ENCODE measurements at regions not wholly inside any gene's neighbourhood (a gene's known extent, or its start where the extent isn't known, plus 50 kb on each side); places are given as distances from the start of the nearest gene placed in this dataset.

- no peak for TF ChIP-seq POLR2AphosphoS5 (IDR thresholded peaks at IDR 0.05; ENCODE audit: borderline replicate concordance, low read depth, low read length)
- no peak for TF ChIP-seq EZH2 (IDR thresholded peaks at IDR 0.05)
- TF ChIP-seq FOXP2 (optimal IDR thresholded peaks at IDR 0.05; ENCODE audit: control extremely low read depth, extremely low read length, insufficient read depth), result no peak
- no peak overlapping the region for H3K27ac ChIP-seq
- H3K36me3 ChIP-seq (ENCODE audit: insufficient read depth, low read length), result no peaks in the 10 kb centered on the region
- H3K4me3 ChIP-seq, result no peak overlapping the region
- no peak overlapping the region for H3K9ac ChIP-seq (ENCODE audit: insufficient read length)
- peaks cover 9% of the 10 kb centered on the region; the same call in 1 of the 2 replicates for H3K9me3 ChIP-seq (ENCODE audit: low read depth, low read length)
- no peak for DNase-seq (ENCODE audit: low read depth, low spot score)
These were observed 349.6 kb upstream of the PCDH20 start for GRCh38 chr13:61765181-61765742.

GRCh38 chr13:61761690-61762089 lies 346.0 kb upstream of the PCDH20 start:
- H3K4me3 ChIP-seq, result no peak overlapping the region
- peaks cover 5% of the 10 kb centered on the region; the same call in 1 of the 2 replicates for H3K9me3 ChIP-seq (ENCODE audit: low read depth, low read length)
- DNase-seq (ENCODE audit: low read depth, low spot score), result no peak
- H3K9ac ChIP-seq (ENCODE audit: insufficient read length), result no peak overlapping the region
- no peak overlapping the region for H3K27ac ChIP-seq
- no peaks in the 10 kb centered on the region for H3K36me3 ChIP-seq (ENCODE audit: insufficient read depth, low read length)
- TF ChIP-seq EZH2 (IDR thresholded peaks at IDR 0.05) (no peak), FOXP2 (optimal IDR thresholded peaks at IDR 0.05; ENCODE audit: control extremely low read depth, extremely low read length, insufficient read depth) (no peak), POLR2AphosphoS5 (IDR thresholded peaks at IDR 0.05; ENCODE audit: borderline replicate concordance, low read depth, low read length) (no peak)

GRCh38 chr13:61760102-61760501 lies 344.5 kb upstream of the PCDH20 start:
- DNase-seq (ENCODE audit: low read depth, low spot score), result no peak
- no peak for TF ChIP-seq FOXP2 (optimal IDR thresholded peaks at IDR 0.05; ENCODE audit: control extremely low read depth, extremely low read length, insufficient read depth)
- no peak for TF ChIP-seq POLR2AphosphoS5 (IDR thresholded peaks at IDR 0.05; ENCODE audit: borderline replicate concordance, low read depth, low read length)
- no peak for TF ChIP-seq EZH2 (IDR thresholded peaks at IDR 0.05)
- Histone ChIP-seq H3K27ac (no peak overlapping the region), H3K4me3 (no peak overlapping the region), H3K36me3 (ENCODE audit: insufficient read depth, low read length) (no peaks in the 10 kb centered on the region), H3K9me3 (ENCODE audit: low read depth, low read length) (peaks cover 5% of the 10 kb centered on the region; the same call in 1 of the 2 replicates), H3K9ac (ENCODE audit: insufficient read length) (no peak overlapping the region)

GRCh38 chr13:61756031-61756430 lies 340.4 kb upstream of the PCDH20 start:
- no peak for DNase-seq (ENCODE audit: low read depth, low spot score)

GRCh38 chr13:61751039-61751438 lies 335.4 kb upstream of the PCDH20 start:
- Histone ChIP-seq H3K9ac (ENCODE audit: insufficient read length) (no peak overlapping the region), H3K27ac (no peak overlapping the region), H3K4me3 (no peak overlapping the region), H3K36me3 (ENCODE audit: insufficient read depth, low read length) (no peaks in the 10 kb centered on the region), H3K9me3 (ENCODE audit: low read depth, low read length) (no peaks in the 10 kb centered on the region; the same call in 1 of the 2 replicates)
- TF ChIP-seq FOXP2 (optimal IDR thresholded peaks at IDR 0.05; ENCODE audit: control extremely low read depth, extremely low read length, insufficient read depth) (no peak), POLR2AphosphoS5 (IDR thresholded peaks at IDR 0.05; ENCODE audit: borderline replicate concordance, low read depth, low read length) (no peak), EZH2 (IDR thresholded peaks at IDR 0.05) (no peak)
- no peak for DNase-seq (ENCODE audit: low read depth, low spot score)

More at GRCh38 chr13:61756031-61756430, 340.4 kb upstream of the PCDH20 start:
- Histone ChIP-seq H3K36me3 (ENCODE audit: insufficient read depth, low read length) (no peaks in the 10 kb centered on the region), H3K27ac (no peak overlapping the region), H3K4me3 (no peak overlapping the region), H3K9ac (ENCODE audit: insufficient read length) (no peak overlapping the region), H3K9me3 (ENCODE audit: low read depth, low read length) (peaks cover 5% of the 10 kb centered on the region; the same call in 1 of the 2 replicates)
- no peak for TF ChIP-seq FOXP2 (optimal IDR thresholded peaks at IDR 0.05; ENCODE audit: control extremely low read depth, extremely low read length, insufficient read depth)
- TF ChIP-seq EZH2 (IDR thresholded peaks at IDR 0.05), result no peak
- no peak for TF ChIP-seq POLR2AphosphoS5 (IDR thresholded peaks at IDR 0.05; ENCODE audit: borderline replicate concordance, low read depth, low read length)

GRCh38 chr13:61738236-61738750 lies 322.6 kb upstream of the PCDH20 start:
- Histone ChIP-seq H3K9me3 (ENCODE audit: low read depth, low read length) (no peaks in the 10 kb centered on the region), H3K27ac (no peak overlapping the region), H3K4me3 (no peak overlapping the region), H3K36me3 (ENCODE audit: insufficient read depth, low read length) (no peaks in the 10 kb centered on the region), H3K9ac (ENCODE audit: insufficient read length) (no peak overlapping the region)
- TF ChIP-seq EZH2 (IDR thresholded peaks at IDR 0.05), result no peak
- TF ChIP-seq POLR2AphosphoS5 (IDR thresholded peaks at IDR 0.05; ENCODE audit: borderline replicate concordance, low read depth, low read length), result no peak
- no peak for TF ChIP-seq FOXP2 (optimal IDR thresholded peaks at IDR 0.05; ENCODE audit: control extremely low read depth, extremely low read length, insufficient read depth)
- no peak for DNase-seq (ENCODE audit: low read depth, low spot score)

GRCh38 chr13:61734683-61735082 lies 319.0 kb upstream of the PCDH20 start:
- no peaks in the 10 kb centered on the region for H3K9me3 ChIP-seq (ENCODE audit: low read depth, low read length)
- no peaks in the 10 kb centered on the region for H3K36me3 ChIP-seq (ENCODE audit: insufficient read depth, low read length)
- DNase-seq (ENCODE audit: low read depth, low spot score), result no peak
- H3K4me3 ChIP-seq, result no peak overlapping the region
- H3K9ac ChIP-seq (ENCODE audit: insufficient read length), result no peak overlapping the region
- no peak overlapping the region for H3K27ac ChIP-seq
- TF ChIP-seq POLR2AphosphoS5 (IDR thresholded peaks at IDR 0.05; ENCODE audit: borderline replicate concordance, low read depth, low read length) (no peak), EZH2 (IDR thresholded peaks at IDR 0.05) (no peak), FOXP2 (optimal IDR thresholded peaks at IDR 0.05; ENCODE audit: control extremely low read depth, extremely low read length, insufficient read depth) (no peak)

GRCh38 chr13:61728471-61728870 lies 312.8 kb upstream of the PCDH20 start:
- DNase-seq (ENCODE audit: low read depth, low spot score), result peak; percentile 90
- peak; percentile 84 for TF ChIP-seq FOXP2 (optimal IDR thresholded peaks at IDR 0.05; ENCODE audit: control extremely low read depth, extremely low read length, insufficient read depth)
- TF ChIP-seq EZH2 (IDR thresholded peaks at IDR 0.05), result no peak
- peak; percentile 58; the same call in 1 of the 2 replicates for TF ChIP-seq POLR2AphosphoS5 (IDR thresholded peaks at IDR 0.05; ENCODE audit: borderline replicate concordance, low read depth, low read length)
- Histone ChIP-seq H3K4me3 (peak overlapping the region; percentile 58), H3K36me3 (ENCODE audit: insufficient read depth, low read length) (no peaks in the 10 kb centered on the region), H3K9me3 (ENCODE audit: low read depth, low read length) (no peaks in the 10 kb centered on the region), H3K9ac (ENCODE audit: insufficient read length) (no peak overlapping the region), H3K27ac (peak overlapping the region; percentile 93)
